Cerebellar cortex (tissue), 1 donor: ENCODE measurements at regions not wholly inside any gene's neighbourhood (a gene's known extent, or its start where the extent isn't known, plus 50 kb on each side); places are given as distances from the start of the nearest gene placed in this dataset.

Source experiments
- DNase-seq: peaks from one replicate; pipeline ENCODE4 v3.0.0-alpha.2; 2015; ENCODE audit warnings: low spot score

DNA sequence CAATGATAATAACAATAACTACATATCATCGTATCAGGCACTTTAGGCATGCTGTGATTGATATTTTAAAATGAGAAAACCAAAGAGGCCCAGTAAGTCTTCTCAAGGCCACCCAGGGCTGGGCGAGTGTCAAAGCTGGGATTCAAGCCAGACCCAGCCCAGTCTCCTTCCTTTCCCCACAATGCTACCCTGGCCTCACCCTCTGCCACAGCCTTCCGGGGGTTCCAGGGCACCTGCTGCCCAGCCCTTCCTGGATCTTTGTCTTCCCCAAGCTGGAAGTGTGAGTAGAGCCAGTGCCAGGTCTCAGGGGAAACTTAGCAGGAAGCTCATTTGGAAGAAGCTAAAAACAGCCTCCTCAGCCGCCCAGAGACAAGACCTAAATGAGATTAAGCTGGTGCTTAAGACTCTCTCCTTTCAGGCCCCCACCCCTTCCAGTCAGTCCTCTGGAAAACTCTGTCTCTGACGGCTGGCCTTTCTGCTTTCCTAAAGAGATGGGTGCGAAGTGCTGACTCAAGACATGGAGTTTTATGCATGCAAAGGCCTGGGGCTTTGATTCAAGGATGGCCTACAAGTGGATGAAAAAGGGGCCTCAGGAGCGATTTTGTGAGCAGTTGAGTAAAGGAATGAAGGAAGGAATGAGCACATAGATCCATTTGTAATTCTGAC is 184.2 kb downstream of the KCNA5 start:
- DNase-seq: no peak

DNA sequence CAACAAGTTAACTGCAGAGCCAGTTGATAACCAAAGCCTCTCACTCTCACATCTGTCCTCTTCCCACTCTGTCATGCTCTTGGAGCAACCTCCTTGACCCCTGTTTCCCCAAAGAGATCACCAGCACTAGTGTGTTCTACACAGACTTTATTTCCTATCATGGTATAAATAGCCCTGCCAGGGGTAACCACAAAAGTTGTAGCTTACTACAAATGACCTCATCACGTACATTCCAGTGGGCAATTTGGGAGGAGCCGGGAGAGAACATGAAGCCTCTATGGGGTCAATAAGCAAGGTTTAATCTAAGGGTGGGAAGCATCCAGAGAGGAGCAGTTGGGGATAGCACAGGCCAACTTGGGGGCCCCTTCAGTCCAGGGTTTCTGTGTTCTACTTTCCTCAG is 186.5 kb downstream of the KCNA5 start:
- DNase-seq: no peak

DNA sequence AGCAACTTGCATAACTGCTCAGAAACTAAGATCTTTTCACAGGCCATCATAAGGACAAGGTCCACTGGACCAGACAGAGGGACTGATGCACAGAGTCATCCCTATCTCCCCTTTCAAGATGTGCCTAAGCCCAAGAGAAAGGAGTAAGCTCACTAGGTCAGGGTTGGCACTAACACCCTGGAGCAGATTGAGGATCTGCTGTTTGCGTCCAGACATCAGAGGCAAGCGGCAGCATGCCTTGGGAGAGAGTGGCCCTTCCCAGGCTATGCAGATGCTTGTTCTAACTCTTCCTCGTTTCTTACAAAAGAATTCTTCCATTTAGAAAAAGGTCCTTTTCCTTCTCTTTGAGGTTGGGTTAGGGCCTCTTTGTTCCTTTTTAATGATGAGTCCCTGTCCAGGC is 187.2 kb downstream of the KCNA5 start:
- peak; percentile 66 for DNase-seq

DNA sequence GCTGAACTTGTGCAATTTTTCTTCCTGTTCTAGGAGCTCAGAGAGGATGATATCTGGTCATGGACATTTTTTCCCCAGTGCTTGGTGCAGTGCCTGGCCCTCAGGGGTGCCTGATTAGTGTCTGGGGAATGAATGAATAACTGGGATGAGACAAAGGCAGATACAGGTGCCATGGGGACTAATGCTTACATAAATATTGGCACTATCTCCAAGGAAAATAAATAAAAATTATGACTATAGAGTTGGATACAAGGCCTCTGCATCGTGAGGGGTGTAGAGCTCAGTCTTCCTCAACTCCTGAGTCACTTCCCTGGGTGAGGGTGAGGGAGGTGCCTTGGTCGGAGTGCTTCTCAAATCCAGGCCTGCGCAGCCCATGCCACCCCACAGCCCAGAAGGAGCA is 188.6 kb downstream of the KCNA5 start:
- no peak for DNase-seq

DNA sequence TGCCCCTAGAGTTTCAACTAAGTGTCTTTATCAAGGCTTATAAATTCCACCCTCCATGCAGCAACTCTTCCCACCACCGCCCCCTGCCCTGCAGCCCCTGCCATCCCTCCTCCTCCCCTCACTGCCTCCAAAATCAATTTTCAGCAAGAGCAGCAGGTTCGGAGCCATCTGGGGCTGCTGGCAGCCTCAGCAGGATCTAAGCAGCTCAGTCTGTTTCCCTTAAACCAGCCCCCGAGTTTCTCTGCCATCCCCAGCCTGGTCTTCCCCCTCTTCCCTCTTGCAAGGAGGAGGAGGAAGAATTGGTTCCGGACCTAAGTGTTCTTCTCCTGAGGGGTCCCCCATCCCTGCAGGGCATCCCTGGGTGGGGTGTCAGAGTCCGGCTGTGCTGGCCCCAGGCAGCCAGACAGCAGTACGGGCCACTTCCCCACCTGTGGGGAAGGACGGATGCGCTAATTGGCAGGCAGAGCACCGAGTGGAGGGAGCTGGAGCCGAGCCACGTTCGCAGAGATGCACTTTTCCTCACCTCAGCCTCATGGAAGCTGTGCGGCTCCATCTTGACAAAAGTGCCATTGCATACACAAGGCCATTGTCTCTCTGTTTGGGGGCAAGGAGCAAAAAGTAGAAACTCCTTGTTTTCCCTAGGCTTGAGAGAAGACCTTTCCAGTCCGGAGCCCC is 189.3 kb downstream of the KCNA5 start:
- peak; percentile 79 for DNase-seq

DNA sequence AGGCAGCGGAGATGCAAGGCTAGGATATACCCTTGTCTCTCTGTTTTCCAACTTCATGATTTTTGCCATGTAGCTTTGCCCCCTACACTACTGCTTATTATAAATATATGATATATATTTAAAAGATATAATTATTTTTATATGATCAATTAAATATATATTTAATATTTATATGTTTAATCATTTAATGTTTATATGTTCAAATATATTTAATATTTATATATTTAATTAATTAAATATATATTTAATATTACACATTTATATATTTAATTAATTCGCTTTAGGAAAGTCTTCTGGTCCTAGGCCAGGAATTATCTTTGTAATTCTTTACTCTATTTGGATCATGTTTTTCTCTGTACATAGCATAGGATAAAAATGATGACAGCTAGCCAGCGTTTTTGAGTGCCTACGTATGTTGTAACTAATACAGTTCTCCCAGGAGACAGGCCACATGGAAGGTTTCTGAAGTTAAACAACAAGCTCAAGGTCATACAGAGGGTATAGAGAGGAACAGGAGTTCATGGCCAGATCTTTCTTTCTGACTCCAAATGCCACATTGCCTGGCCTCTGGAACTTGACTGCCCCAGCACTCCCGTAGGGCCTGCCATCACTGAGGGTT is 192.5 kb downstream of the KCNA5 start:
- DNase-seq: no peak

DNA sequence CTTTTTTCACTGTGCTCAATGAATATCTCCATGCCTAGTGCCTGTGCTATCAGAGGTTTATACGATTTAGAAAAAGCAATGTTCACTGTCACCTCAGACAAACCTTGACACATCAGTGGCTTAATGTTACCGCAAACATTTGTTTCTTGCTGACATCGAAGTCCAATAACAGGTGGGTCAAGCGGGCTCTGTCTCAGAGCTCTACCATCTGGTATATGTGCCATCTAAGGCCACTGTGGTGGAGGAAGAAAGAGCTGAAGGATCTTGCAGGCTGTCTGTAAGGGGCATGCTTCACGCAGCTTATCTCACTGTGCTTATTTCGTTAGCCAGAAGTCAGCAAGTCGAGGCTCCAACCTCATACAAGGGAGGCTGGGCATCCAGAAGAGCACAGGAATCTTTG is 189.5 kb upstream of the NTF3 start:
- DNase-seq: no peak

DNA sequence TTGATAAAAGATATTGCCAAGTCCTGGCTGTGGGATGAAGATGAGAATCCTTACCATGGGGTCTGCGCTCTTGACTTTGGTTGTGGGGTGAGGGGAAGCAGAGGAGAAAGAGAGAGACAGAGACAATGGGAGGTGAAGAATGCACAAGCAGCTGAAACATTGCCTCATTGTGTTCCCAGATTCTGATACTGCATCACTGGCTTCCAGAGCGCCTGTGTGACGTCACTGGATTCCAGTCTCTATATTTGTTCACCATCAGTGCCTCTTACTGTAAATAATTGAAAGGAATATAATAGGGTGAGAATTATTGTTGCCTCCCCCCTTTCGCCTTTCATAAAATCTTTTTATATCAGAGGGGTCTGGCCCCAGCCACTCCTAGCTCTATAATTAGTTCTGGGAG is 188.9 kb upstream of the NTF3 start:
- DNase-seq: no peak

DNA sequence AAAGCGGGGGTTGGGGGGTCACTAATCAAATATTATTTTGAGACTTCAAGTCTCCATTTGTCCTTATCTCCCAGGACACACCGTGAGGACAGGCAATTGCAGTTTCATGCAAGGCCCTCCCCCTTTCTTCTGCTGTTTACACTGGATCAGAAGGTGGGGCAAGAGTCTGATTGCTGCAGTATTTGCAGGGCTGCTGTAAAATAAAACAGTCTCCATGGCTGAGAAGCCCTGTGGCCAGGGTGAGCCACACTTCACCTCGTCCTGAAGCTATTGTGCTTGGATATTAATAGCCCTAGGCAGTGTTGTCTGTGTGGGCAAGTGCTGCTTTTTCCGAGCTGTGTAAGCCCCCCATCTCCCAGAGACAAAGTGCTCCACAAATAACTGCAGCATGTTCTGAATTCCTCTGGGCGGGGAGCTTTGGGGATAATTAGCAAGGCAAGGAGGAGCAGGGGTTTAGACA is 187.4 kb upstream of the NTF3 start:
- DNase-seq: no peak

DNA sequence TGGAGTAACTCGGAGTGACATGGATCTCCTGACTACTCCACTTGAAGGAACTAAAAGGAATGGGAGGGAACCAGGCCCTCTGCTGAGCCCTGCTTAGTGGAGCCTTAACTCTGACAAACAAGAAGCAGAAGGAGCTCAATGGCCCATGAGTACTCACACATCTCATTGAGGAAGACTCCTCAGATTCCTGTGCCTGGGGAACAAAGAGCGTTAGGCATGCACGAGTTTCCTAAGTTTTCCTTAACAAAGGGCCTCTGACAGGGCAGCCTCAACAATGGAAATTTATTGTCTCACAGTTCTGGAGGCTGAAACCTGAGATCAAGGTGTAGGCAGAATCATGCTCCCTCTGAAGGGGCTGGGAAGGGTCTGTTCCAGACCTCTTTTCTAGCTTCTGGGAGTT is 185.7 kb upstream of the NTF3 start:
- no peak for DNase-seq

DNA sequence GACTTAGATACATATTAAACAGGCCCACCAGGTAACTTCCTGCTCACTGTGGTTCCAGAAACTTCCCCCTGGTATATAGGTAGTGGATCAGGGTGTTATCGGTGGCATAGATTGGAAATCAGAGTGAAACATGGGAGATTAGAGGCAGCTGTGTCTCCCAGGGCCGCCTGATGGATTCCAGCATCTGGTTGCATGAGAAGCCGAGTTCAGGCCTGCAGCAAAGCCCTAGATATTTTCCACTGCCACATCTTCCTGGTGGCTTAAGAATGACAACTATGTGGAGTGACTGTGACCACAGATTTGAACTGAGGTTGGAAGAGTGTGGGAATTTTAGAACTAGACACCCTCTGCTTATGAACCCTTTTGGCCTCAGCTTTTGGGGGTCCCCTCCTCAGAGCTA is 184.8 kb upstream of the NTF3 start:
- DNase-seq: no peak

DNA sequence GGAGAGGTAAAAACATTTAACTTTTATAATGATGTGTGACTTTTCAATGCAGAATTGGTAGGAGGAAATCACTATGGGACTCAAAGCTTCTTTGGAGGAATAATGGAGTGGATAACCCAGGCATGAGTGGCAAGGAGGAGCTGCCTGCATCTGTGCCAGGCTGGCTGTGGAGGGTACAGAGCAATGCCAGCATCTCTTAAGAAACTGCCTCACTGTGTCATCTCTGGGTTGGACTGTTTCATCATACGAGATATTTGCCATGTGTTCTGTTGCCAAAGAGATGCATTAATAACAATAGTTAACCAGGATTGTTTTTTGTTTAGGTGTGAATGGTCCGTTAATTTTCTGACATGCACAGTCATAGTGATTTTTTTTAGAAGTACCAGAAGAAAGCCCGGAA is 183.7 kb upstream of the NTF3 start:
- DNase-seq: no peak

DNA sequence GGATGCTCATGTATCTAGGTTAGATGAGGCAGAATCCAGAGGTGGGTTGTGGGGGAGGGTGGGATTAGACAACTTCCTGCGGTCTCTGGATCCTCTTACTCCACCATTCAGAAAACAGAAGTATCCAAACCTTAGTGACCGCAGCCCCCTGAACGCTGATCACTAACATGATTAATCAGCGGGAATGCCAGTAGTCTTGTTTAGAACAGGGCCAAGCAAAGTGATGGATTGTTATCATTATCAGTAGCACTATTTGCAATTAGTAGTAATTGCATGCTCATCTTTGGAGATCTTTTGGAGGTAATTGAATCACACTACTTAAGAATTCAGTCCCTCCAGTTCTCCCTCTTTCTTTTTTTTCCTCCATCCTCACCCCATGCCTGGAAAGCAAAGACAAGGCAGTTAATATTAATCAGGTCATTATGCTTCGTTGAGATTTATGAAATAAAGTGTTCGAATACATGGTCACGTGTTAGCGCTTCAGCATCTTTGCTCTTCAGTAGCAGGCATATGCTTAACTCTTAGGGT is 182.8 kb upstream of the NTF3 start:
- no peak for DNase-seq

DNA sequence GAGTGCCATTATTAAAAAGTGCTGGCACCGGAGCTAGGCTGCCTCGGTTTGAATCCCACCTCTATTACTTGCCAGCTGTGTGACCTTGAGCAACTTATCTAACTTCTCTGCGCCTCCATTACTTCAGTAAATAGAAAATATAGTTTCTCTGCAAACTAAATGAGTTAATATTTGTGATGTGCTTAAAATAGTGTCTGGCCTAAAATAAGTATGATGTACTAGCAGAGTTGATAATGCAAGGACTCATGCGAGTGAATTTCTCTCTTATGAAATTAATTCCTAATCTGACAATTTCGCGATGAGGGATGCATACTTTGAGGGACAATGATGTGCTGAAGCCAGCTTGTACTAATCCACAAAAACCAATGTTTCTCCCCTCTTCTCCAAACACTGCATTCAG is 180.8 kb upstream of the NTF3 start:
- DNase-seq: no peak

DNA sequence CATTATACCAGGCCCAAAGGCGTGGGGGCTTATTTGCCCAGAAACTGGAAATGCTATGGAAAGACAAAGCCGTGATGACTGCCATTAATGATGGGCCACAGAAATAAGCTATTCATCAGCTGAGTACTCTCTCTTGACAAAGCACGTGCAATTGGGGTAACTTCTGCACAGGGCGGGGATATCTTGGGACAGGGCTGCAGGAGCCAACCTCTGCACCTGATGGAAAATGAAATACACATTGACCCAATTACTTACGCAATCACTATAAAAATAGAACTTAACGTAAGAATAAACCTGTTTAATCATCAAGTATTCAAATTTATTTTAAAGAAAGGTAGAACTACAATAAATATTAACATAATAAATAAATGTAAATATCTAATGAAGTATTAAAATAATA is 180.1 kb upstream of the NTF3 start:
- DNase-seq: no peak

DNA sequence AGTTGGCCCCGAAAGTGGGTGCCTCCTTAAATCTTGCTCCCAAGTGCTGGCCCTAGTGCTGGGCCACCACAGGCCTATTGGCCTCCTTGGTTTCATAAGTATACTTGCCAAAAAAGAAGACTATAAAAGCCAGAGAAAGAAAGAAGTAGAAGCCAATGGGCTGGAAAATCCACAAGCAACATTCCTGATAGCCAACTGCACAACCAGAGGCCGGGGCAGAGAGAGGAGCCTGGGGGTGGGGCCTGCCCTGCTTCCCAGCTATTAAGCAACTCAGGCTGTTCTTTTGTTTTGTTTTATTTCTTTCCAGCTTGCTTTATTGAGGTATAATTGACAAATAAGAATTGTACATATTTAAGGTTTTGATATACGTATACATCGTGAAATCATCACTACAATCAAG is 177.2 kb upstream of the NTF3 start:
- no peak for DNase-seq

DNA sequence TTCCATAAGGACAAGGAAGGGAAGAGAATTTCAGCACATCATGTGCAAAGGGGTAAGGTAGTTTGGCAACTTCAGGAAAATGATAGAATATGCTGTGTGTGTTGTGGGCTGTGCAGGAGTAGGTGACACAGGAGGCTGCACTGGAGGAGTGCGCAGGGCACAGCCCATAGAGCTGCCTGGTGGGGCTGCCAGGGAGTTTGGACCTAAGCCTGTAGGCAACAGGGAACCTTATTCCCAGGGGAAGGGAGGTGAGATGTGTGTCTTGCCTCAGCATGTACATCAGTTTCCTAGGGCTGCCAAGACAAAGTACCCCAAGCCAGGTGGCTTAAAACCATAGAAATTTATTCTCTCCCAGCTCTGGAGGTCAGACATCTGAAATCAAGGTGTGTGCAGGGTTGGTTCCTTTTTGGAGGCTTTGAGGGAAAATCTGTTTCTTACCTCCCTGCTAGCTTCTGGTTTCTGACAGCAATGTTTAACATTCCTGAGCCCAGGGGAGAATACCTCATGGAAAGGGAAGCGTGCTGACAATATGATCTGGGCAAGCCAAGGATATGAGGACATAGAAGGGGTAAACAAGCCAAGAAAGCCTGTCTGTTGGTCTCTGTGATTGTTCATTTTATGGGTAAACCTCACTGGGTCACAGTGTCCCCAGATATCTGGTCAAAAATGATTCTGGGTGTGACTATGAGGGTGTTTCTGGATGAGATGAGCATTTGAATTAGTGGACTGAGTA is 174.0 kb upstream of the NTF3 start:
- no peak for DNase-seq

DNA sequence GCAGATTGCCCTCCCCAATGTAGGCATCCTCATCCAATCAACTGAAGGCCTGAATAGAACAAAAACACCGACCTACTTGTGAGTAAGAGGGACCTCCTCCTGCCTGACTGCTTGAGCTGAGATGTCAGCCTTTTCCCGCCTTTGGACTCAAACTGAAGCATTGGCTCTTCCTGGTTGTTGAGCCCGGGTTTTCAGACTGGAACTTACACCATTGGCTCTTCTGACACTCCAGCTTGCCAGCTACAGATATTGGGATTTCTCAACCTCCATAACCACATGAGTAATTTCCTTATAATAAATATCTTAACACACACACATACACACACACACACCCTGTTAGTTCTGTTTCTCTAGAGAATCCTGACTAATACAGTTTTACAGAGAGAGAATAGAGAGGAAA is 173.4 kb upstream of the NTF3 start:
- no peak for DNase-seq

DNA sequence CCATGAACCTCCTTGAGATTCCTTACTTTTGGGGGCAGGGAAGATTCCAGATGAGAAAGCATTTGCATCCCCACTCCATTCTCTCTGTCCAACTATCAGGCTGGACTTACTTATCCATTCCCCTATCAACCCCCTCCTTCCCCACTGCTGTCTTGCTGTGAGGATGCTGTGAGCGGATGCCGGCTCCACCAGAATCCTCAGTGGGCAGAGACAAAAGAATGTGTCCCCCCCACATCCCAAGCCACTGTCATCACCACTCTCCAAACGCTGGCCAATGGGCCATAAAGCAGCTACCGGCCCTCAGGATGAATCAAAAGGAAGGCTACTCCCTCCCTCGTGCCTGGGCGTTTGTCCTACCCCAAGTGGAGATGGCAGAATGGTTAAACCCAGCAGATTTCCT is 173.0 kb upstream of the NTF3 start:
- DNase-seq: no peak

DNA sequence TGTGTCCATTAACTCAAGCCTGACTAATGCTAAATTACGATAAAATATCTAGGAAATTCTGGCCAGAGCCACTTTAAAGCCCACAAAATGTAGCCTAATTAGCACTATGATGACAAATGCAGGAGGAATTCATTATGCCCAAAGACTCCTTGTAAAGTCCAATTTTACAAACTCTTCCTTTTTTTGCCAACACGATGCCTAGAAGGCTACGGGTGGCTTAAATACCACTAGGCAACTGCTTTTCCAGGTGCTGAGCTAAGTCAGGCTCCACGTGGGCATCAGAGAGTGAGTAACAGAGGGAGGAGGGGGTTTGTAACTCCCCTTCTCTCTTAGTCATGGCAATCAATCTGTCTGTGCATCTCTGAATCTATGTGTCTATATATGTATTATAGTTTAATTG is 172.4 kb upstream of the NTF3 start:
- DNase-seq: no peak

DNA sequence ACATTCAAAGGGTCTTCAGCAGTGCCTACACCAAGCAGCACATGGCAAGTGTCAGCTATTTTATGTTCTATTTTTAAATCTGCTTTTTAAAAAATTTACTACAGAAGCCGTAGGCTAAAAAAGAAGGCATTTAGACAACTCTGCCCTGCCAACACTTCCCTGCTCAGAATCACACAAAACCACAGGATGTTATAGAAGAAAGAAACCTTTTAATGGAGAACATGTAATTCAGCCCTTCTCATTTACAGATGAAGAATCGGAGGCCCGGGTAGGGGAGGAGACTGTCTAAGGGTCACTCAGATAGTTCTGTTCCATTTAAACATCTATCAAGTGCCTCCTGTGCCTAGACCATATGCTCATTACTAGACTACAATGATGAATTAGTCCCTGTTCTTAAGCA is 171.8 kb upstream of the NTF3 start:
- DNase-seq: no peak

DNA sequence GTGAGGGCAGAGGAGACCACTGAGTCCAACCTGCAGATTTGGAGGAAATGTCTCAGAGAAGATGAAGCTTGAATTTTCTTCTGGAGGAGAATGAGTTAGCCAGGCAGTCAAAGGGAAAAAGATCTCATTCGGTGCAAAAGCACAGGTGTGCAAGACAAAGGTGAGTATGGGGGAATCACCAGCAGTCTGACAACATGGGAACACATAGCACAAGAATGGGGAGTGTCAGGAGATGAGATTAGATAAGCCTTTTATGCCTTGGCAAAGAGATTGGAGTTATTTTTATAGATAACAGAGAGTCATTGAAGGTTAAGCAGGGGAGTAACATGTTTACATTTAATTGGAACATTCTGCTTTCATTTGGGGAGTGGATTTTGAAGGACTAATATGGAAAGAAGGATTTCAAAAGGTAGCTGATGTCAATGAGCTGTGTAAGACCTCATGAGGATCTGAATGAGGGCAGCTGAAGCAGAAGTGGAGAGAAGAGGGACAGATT is 171.3 kb upstream of the NTF3 start:
- DNase-seq: no peak

DNA sequence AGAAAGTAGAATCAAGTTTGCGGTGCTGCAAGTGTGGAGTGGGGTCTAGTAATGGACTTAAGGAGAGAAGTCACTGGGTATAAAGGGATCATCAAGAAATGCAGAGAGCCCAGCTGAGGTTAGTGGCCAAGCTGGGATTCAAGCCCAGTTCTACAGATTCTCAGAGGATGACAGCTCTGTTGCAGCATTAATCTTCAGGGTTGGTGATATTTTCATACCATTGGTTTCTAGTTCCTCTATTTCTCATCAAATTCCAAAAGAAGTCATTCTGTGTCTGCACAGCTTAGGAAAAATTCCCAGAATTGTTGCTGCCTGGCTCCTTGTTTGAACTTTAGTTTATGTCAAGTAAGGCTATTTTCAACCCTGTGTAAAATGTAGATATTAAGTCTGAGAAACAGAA is 169.5 kb upstream of the NTF3 start:
- no peak for DNase-seq
